ENCODE measurements at regions not wholly inside any gene's neighbourhood (a gene's known extent, or its start where the extent isn't known, plus 50 kb on each side); places are given as distances from the start of the nearest gene placed in this dataset.

DNA sequence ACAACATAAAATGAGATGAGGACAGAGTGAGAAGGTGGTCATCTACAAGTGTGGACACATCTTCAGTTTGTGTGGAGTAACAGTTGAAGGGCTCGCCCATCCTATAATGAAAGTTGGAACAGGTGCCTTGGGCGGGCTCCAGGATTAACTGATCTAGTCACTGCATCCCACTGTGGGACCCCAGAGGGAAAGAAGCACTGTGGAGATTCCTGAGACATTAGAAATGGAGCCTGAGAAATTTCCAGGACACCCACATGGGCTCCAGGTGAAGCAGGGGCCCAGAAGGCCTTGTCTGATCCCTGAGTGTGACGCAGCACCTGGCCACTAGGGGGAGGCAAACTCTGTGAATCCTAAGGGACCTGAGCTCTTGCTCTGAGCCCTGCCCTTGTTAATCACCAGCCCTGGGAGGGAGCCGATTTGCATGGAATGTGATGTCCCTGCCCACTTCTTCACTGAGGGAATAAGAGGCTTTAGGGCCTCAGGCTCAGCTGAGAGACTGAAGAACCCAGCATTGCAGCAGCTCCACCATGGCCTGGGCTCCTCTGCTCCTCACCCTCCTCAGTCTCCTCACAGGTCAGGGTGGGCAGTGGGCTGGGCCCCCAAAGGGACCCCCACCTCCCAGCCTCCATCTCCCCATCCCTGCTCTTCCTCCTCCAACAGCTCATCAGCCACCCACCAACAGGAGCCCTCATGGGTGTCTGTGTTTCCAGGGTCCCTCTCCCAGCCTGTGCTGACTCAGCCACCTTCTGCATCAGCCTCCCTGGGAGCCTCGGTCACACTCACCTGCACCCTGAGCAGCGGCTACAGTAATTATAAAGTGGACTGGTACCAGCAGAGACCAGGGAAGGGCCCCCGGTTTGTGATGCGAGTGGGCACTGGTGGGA lies 98.4 kb downstream of the VPREB1 start:
- TF ChIP-seq TEAD4 (IDR thresholded peaks at IDR 0.05), result 0 out of 2 replicates have a peak, but pooled peaks have one; percentile 10
- TF ChIP-seq, protein P1, sequence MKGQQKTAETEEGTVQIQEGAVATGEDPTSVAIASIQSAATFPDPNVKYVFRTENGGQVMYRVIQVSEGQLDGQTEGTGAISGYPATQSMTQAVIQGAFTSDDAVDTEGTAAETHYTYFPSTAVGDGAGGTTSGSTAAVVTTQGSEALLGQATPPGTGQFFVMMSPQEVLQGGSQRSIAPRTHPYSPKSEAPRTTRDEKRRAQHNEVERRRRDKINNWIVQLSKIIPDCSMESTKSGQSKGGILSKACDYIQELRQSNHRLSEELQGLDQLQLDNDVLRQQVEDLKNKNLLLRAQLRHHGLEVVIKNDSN (IDR thresholded peaks at IDR 0.05), result no peak
- TF ChIP-seq, protein P2, sequence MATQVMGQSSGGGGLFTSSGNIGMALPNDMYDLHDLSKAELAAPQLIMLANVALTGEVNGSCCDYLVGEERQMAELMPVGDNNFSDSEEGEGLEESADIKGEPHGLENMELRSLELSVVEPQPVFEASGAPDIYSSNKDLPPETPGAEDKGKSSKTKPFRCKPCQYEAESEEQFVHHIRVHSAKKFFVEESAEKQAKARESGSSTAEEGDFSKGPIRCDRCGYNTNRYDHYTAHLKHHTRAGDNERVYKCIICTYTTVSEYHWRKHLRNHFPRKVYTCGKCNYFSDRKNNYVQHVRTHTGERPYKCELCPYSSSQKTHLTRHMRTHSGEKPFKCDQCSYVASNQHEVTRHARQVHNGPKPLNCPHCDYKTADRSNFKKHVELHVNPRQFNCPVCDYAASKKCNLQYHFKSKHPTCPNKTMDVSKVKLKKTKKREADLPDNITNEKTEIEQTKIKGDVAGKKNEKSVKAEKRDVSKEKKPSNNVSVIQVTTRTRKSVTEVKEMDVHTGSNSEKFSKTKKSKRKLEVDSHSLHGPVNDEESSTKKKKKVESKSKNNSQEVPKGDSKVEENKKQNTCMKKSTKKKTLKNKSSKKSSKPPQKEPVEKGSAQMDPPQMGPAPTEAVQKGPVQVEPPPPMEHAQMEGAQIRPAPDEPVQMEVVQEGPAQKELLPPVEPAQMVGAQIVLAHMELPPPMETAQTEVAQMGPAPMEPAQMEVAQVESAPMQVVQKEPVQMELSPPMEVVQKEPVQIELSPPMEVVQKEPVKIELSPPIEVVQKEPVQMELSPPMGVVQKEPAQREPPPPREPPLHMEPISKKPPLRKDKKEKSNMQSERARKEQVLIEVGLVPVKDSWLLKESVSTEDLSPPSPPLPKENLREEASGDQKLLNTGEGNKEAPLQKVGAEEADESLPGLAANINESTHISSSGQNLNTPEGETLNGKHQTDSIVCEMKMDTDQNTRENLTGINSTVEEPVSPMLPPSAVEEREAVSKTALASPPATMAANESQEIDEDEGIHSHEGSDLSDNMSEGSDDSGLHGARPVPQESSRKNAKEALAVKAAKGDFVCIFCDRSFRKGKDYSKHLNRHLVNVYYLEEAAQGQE (IDR thresholded peaks at IDR 0.05; ENCODE audit: low read depth), result no peak
- TF ChIP-seq RAD21 (IDR thresholded peaks at IDR 0.05; ENCODE audit: low read depth), result peak; percentile 48
- no peak for TF ChIP-seq YY1 (IDR thresholded peaks at IDR 0.05; ENCODE audit: low read depth)
- no peak for TF ChIP-seq TAF1 (IDR thresholded peaks at IDR 0.05; ENCODE audit: low read depth)

DNA sequence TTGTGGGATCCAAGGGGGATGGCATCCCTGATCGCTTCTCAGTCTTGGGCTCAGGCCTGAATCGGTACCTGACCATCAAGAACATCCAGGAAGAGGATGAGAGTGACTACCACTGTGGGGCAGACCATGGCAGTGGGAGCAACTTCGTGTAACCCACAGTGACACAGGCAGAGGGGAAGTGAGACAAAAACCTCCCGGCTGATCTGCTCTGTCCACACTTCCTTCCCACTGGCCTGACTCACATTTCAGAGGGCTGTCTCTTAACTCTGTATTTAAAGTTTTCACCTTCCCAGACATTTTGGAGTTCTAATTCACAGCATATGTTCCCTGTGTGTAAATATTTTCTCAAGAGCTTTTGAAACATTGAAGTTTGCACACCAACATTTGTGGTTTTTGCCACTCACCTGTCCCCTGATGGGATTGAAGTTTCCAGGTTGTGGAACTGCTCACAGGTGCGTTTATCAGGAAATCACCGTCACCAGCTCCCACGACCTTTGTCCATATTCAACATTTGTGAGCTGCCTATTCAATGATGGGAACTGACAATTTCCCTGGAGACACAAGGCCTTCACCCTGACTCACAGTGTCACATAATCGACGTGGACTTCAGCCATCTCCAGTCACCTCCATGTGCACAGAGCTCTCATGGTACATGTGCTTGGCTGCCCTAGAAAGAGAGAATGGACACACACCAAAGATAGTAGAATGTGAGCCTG lies 99.2 kb downstream of the VPREB1 start:
- TF ChIP-seq, protein P3, sequence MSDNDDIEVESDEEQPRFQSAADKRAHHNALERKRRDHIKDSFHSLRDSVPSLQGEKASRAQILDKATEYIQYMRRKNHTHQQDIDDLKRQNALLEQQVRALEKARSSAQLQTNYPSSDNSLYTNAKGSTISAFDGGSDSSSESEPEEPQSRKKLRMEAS (IDR thresholded peaks at IDR 0.05), result no peak
- TF ChIP-seq CEBPB (IDR thresholded peaks at IDR 0.05) (no peak), FOXM1 (IDR thresholded peaks at IDR 0.05; ENCODE audit: borderline replicate concordance, low read depth) (no peak), TCF12 (IDR thresholded peaks at IDR 0.05; ENCODE audit: low read depth) (no peak), NFIC (IDR thresholded peaks at IDR 0.05) (no peak), TAF1 (IDR thresholded peaks at IDR 0.05; ENCODE audit: low read depth) (no peak), ZBTB7A (IDR thresholded peaks at IDR 0.05; ENCODE audit: low read depth) (no peak), EGR1 (IDR thresholded peaks at IDR 0.05) (no peak), EP300 (IDR thresholded peaks at IDR 0.05; ENCODE audit: borderline replicate concordance) (no peak)
- TF ChIP-seq, protein P1 (IDR thresholded peaks at IDR 0.05), result no peak

DNA sequence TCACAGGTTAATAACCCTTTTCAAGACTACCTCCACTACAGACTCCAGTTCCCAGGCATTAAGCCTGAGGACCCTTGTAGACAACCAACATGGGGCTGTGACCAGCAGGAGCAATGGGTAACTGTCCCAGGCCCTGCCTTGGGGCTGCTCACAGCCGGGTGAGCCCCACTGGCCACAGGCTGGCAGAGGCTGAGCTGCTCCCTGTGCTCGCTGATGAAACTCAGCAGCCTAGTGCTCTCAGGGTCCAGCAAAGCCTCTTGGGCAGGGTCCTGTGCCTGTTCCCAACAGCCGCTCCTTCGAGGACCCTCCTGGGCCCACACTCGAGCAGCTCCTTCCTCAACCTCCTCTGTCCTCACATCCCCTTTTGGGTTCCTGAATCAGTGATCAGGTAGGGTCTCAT lies 99.8 kb downstream of the VPREB1 start:
- TF ChIP-seq, protein P3 (IDR thresholded peaks at IDR 0.05), result no peak
- no peak for TF ChIP-seq RAD21 (IDR thresholded peaks at IDR 0.05; ENCODE audit: low read depth)
- TF ChIP-seq EGR1 (IDR thresholded peaks at IDR 0.05), result no peak
- no peak for TF ChIP-seq TAF1 (IDR thresholded peaks at IDR 0.05; ENCODE audit: low read depth)
- TF ChIP-seq NFIC (IDR thresholded peaks at IDR 0.05), result no peak
- no peak for TF ChIP-seq CEBPB (IDR thresholded peaks at IDR 0.05)
- TF ChIP-seq, protein P2 (IDR thresholded peaks at IDR 0.05; ENCODE audit: low read depth), result no peak
- TF ChIP-seq FOXM1 (IDR thresholded peaks at IDR 0.05; ENCODE audit: borderline replicate concordance, low read depth), result no peak
- no peak for TF ChIP-seq TEAD4 (IDR thresholded peaks at IDR 0.05)
- no peak for TF ChIP-seq YY1 (IDR thresholded peaks at IDR 0.05; ENCODE audit: low read depth)
- TF ChIP-seq, protein P1 (IDR thresholded peaks at IDR 0.05), result no peak
- TF ChIP-seq EP300 (IDR thresholded peaks at IDR 0.05; ENCODE audit: borderline replicate concordance), result no peak
- TF ChIP-seq CREB1 (IDR thresholded peaks at IDR 0.05; ENCODE audit: low read depth), result no peak
- no peak for TF ChIP-seq TCF12 (IDR thresholded peaks at IDR 0.05; ENCODE audit: low read depth)
- no peak for TF ChIP-seq ZBTB7A (IDR thresholded peaks at IDR 0.05; ENCODE audit: low read depth)

DNA sequence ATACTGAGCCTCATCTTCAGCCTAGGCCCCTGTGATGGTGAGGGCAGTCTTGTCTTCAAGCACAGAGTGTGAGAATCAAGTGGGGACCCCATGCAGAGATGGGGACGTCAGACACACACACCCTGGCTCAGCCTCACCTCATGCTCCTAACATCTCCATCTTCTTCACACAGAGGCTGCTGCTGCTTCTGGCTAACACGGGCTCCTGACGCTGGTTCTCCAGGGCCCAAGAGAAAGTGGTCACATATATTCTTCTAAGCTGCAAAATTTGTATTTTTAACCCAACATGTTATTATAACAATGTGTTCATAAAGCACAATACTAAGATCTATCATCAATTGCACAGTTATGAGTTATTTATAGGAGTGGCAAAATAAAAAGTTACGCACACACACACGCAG lies 101.2 kb downstream of the VPREB1 start:
- TF ChIP-seq, protein P2 (IDR thresholded peaks at IDR 0.05; ENCODE audit: low read depth), result no peak
- TF ChIP-seq, protein P1 (IDR thresholded peaks at IDR 0.05), result no peak
- TF ChIP-seq RAD21 (IDR thresholded peaks at IDR 0.05; ENCODE audit: low read depth) (no peak), FOXM1 (IDR thresholded peaks at IDR 0.05; ENCODE audit: borderline replicate concordance, low read depth) (no peak), CREB1 (IDR thresholded peaks at IDR 0.05; ENCODE audit: low read depth) (no peak), CEBPB (IDR thresholded peaks at IDR 0.05) (no peak), EP300 (IDR thresholded peaks at IDR 0.05; ENCODE audit: borderline replicate concordance) (no peak), NFIC (IDR thresholded peaks at IDR 0.05) (no peak), TEAD4 (IDR thresholded peaks at IDR 0.05) (no peak), EGR1 (IDR thresholded peaks at IDR 0.05) (no peak), ZBTB7A (IDR thresholded peaks at IDR 0.05; ENCODE audit: low read depth) (no peak), TCF12 (IDR thresholded peaks at IDR 0.05; ENCODE audit: low read depth) (no peak), TAF1 (IDR thresholded peaks at IDR 0.05; ENCODE audit: low read depth) (no peak)
- TF ChIP-seq, protein P3 (IDR thresholded peaks at IDR 0.05), result no peak
